Ovary (tissue), 7 donors: ENCODE measurements at regions not wholly inside any gene's neighbourhood (a gene's known extent, or its start where the extent isn't known, plus 50 kb on each side); places are given as distances from the start of the nearest gene placed in this dataset.

ENCODE experiments used
- DNase-seq, 5 donors: peaks; one replicate each; pipeline ENCODE4 v3.0.0-alpha.2; 2019 to 2020
- H3K27ac ChIP-seq, 2 donors: fragments of 200-600 bp; one replicate each; pipeline versions ENCODE4 v1.5.1 to v1.8.0; 2019 to 2022
- H3K27me3 ChIP-seq: fragments of 200-600 bp; one replicate; pipeline ENCODE4 v1.8.0; 2022
- H3K36me3 ChIP-seq: fragments of 200-600 bp; sonication (generic); one replicate; pipeline ENCODE4 v1.5.1; 2019
- H3K4me1 ChIP-seq: one replicate; pipeline ENCODE4 v1.8.1; 2013; ENCODE audit warnings: mild to moderate bottlenecking, moderate library complexity; ENCODE audit not compliant: insufficient read depth
- H3K4me3 ChIP-seq: fragments of 200-600 bp; sonication (generic); one replicate; pipeline ENCODE4 v1.5.1; 2017
- H3K9me3 ChIP-seq, 2 donors: fragments of 200-600 bp in 1 of 2; sonication (generic) in 1 of 2; one replicate each; pipeline versions ENCODE4 v1.5.1 to v1.8.1; 2013 to 2019; ENCODE audit warnings: mild to moderate bottlenecking in 1 of 2, moderate library complexity in 1 of 2
- EP300 ChIP-seq: sonication (generic); formaldehyde crosslinking; IDR thresholded peaks from one replicate; pipeline ENCODE4 v1.6.1; 2017; ENCODE audit warnings: antibody characterized with exemption
- POLR2A ChIP-seq: fragments of 450-650 bp; IDR thresholded peaks from one replicate; pipeline ENCODE4 v1.6.1; 2017; ENCODE audit warnings: antibody characterized with exemption, mild to moderate bottlenecking, moderate library complexity
- WGBS, 3 donors: extraction: QIAGEN DNeasy Blood & Tissue Kit in 1 of 3; methylation state at CpG; one replicate each; pipeline versions ENCODE4 v1.1.5 to v1.1.7; 2013 to 2017; 5-methylcytosine and 5-hydroxymethylcytosine counted together
- intact Hi-C, 4 donors: fragments of 100-400 bp; cut with DNase I; formaldehyde crosslinking; loops; one replicate each; pipeline versions ENCODE4 v1.11.0 to v1.15.1; 2022 to 2023
- TF ChIP-seq, protein P1 (sequence below), 3 donors: fragments of 450-650 bp in 2 of 3; fragments of 200-600 bp in 1 of 3; IDR thresholded peaks; one replicate each; pipeline versions ENCODE4 v1.5.1 to v1.8.0; 2016 to 2022; ENCODE audit warnings: antibody characterized with exemption in 3 of 3, mild to moderate bottlenecking in 1 of 3
- donor health status: DM: no; HTN: no; CAD: no; lungs with moderate emphysema.
- donor health status: DM: no; HTN: no; CAD: no.
- donor health status: Bipolar disorder and iron deficiency.
- donor health status: DM: no; HTN: no; CAD: no.
- donor health status: DM: yes; HTN: yes; CAD: no.

DNA sequence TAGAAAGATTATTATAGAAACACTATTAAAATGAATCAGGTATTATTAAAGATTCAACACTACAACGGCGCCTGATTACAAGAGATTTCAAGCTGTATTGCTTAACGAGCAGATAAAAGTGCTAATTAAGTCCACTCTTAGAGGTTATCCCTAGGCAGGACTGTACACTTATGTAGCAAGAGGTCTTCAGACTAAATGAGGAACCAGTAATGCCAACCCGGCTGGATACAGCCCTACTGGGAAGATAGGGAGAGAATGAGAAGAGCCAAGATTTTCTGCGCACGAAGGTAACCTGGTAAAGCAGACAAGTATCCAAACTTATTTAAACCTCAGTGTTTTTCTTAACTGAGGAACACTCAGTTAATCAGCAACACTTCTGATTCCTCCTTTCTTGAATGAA is 115.7 kb upstream of the HIVEP3 start:
- intact Hi-C loops: no loop called here
- no peak overlapping the region for H3K27ac ChIP-seq
- H3K9me3 ChIP-seq: no peaks in the 10 kb centered on the region
- no peaks in the 10 kb centered on the region for H3K36me3 ChIP-seq
- H3K4me3 ChIP-seq: no peak overlapping the region
- H3K4me1 ChIP-seq: peaks cover 2% of the 10 kb centered on the region
- 51 to 71% (median 65%) methylated on average over 6 of the region's 6 CpGs for WGBS, 3 donors
- TF ChIP-seq POLR2A (no peak), EP300 (no peak)
- TF ChIP-seq, protein P1, sequence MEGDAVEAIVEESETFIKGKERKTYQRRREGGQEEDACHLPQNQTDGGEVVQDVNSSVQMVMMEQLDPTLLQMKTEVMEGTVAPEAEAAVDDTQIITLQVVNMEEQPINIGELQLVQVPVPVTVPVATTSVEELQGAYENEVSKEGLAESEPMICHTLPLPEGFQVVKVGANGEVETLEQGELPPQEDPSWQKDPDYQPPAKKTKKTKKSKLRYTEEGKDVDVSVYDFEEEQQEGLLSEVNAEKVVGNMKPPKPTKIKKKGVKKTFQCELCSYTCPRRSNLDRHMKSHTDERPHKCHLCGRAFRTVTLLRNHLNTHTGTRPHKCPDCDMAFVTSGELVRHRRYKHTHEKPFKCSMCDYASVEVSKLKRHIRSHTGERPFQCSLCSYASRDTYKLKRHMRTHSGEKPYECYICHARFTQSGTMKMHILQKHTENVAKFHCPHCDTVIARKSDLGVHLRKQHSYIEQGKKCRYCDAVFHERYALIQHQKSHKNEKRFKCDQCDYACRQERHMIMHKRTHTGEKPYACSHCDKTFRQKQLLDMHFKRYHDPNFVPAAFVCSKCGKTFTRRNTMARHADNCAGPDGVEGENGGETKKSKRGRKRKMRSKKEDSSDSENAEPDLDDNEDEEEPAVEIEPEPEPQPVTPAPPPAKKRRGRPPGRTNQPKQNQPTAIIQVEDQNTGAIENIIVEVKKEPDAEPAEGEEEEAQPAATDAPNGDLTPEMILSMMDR (IDR thresholded peaks at IDR 0.05): no peak
- H3K27me3 ChIP-seq: no peaks in the 10 kb centered on the region
- DNase-seq: no peak

DNA sequence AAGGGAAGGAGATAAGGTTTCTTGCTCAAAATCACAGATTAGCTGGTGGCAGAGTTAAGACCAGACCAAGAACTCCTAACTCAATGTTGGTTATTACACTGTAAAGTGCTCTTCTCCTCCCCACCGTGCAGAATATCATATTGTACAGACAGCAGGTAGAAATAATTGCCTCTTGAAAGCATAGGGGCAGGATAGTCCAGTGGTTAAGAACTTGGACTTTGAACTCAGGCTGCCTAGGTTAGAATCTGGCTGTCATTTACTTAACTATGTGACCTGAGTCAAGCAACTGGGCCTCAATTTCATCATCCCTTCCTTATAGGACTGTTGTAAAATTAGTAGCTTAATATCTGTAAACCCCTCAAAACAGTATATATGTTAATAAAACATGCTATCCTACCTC is 114.9 kb upstream of the HIVEP3 start:
- intact Hi-C loops: no loop called here
- Histone ChIP-seq H3K9me3 (no peaks in the 10 kb centered on the region), H3K27me3 (no peaks in the 10 kb centered on the region), H3K27ac (no peak overlapping the region), H3K4me3 (no peak overlapping the region), H3K36me3 (no peaks in the 10 kb centered on the region), H3K4me1 (peaks cover 2% of the 10 kb centered on the region)
- 62 to 83% (median 72%) methylated on average over 1 of the region's 1 CpG for WGBS, 3 donors
- no peak for TF ChIP-seq POLR2A
- TF ChIP-seq, protein P1 (IDR thresholded peaks at IDR 0.05): no peak
- DNase-seq: no peak

DNA sequence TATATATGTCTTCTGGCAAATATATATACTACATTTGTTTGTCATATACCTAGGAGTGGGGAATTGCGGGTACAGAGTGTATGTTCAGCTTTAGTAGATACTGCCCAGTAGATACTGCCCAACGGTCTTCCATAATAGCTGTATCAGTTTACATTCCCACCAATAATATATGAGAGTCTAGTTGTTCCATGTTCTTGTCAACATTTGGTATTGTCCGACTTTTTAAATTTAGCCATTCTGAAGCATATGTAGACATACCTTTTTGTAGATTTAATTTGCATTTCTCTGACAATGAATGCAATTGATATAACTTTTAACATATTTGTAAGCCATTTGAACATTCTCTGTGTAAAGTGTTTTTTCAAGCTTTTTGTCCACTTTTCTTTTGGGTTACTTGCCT is 99.0 kb upstream of the HIVEP3 start:
- intact Hi-C loops: no loop called here
- TF ChIP-seq POLR2A (no peak), EP300 (no peak)
- TF ChIP-seq, protein P1 (IDR thresholded peaks at IDR 0.05): no peak
- Histone ChIP-seq H3K27me3 (no peaks in the 10 kb centered on the region), H3K4me1 (peaks cover 2% of the 10 kb centered on the region), H3K36me3 (no peaks in the 10 kb centered on the region), H3K4me3 (no peak overlapping the region), H3K9me3 (no peaks in the 10 kb centered on the region), H3K27ac (no peak overlapping the region)
- no peak for DNase-seq
- 94 to 95% (median 94%) methylated on average over 3 of the region's 3 CpGs for WGBS, 3 donors

DNA sequence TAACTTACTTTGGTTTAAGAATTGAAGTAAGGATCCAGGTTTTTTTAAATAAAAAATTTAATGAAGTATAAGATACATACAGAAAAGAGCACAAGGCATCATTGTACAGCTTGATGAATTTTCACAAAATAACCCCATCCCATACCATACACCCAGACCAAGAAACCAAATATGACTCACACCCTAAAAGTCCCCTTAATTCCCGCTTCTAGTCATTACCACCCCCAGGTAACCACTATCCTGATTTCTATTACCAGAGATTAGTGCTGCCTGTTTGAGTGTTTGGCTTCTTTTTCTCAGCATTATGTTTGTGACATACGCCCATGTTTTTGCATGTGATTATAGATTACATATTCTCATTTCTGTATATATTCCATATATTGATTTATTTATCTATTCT is 98.5 kb upstream of the HIVEP3 start:
- Histone ChIP-seq H3K27ac (no peak overlapping the region), H3K36me3 (no peaks in the 10 kb centered on the region), H3K4me3 (no peak overlapping the region), H3K27me3 (no peaks in the 10 kb centered on the region), H3K4me1 (peaks cover 2% of the 10 kb centered on the region), H3K9me3 (no peaks in the 10 kb centered on the region)
- TF ChIP-seq POLR2A: no peak
- TF ChIP-seq, protein P1 (IDR thresholded peaks at IDR 0.05): no peak
- TF ChIP-seq EP300: no peak
- intact Hi-C loops: no loop called here
- WGBS, 3 donors: 97 to 98% (median 98%) methylated on average over 2 of the region's 2 CpGs
- DNase-seq: no peak

DNA sequence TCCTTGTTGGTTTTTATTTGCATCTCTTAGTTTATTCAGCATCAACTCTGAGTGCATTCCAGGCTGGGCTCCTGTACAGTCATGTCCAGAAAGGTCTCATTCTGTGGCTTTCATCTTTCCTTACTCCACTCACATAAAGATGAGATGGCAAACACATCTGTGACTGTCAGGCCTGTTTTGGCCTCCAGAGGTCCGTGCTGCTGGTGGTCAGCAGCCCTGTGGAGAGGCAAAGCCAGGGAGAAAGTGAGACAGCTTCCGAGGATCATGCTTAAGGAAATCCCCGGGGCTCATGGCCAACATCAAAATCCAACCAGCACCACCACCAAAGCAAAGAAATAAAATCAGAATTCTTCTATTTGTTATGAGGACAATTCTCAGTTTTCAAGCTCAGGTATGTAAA is 96.1 kb upstream of the HIVEP3 start:
- TF ChIP-seq POLR2A (no peak), EP300 (no peak)
- TF ChIP-seq, protein P1 (IDR thresholded peaks at IDR 0.05): no peak
- Histone ChIP-seq H3K9me3 (no peaks in the 10 kb centered on the region), H3K36me3 (no peaks in the 10 kb centered on the region), H3K27ac (no peak overlapping the region), H3K4me3 (no peak overlapping the region), H3K27me3 (no peaks in the 10 kb centered on the region), H3K4me1 (peaks cover 2% of the 10 kb centered on the region)
- DNase-seq: no peak
- intact Hi-C loops: no loop called here
- WGBS, 3 donors: 74 to 85% (median 79%) methylated on average over 3 of the region's 3 CpGs
